ENCODE measurements at regions not wholly inside any gene's neighbourhood (a gene's known extent, or its start where the extent isn't known, plus 50 kb on each side); places are given as distances from the start of the nearest gene placed in this dataset.

- ATAC-seq (replicated peaks) (no peak), DNase-seq (no peak)
- H3K4me3 Mint-ChIP-seq = no peak overlapping the region
- no peaks in the 10 kb centered on the region for H3K36me3 Mint-ChIP-seq
- H3K27me3 Mint-ChIP-seq = peaks cover 0 to 16% of the 10 kb centered on the region in 2 donors
- H3K27ac Mint-ChIP-seq = no peak overlapping the region
- H3K9me3 Mint-ChIP-seq = no peaks in the 10 kb centered on the region
- no peaks in the 10 kb centered on the region for H3K4me1 Mint-ChIP-seq
These were observed 276.7 kb upstream of the TMEM161B start for GRCh38 chr5:88545338-88545737.

GRCh38 chr5:88544671-88545070 is 276.0 kb upstream of the TMEM161B start:
- DNase-seq (no peak), ATAC-seq (replicated peaks) (no peak)
- Mint-ChIP-seq H3K9me3 (no peaks in the 10 kb centered on the region), H3K27me3 (peaks cover 0 to 16% of the 10 kb centered on the region in 2 donors), H3K27ac (no peak overlapping the region), H3K4me1 (no peaks in the 10 kb centered on the region), H3K36me3 (no peaks in the 10 kb centered on the region), H3K4me3 (no peak overlapping the region)

- Mint-ChIP-seq H3K27me3 (peaks cover under 1 to 21% of the 10 kb centered on the region in 2 donors), H3K36me3 (no peaks in the 10 kb centered on the region), H3K4me3 (no peak overlapping the region), H3K27ac (no peak overlapping the region), H3K4me1 (no peaks in the 10 kb centered on the region), H3K9me3 (no peaks in the 10 kb centered on the region)
- DNase-seq (no peak), ATAC-seq (replicated peaks) (no peak)
These were observed 275.5 kb upstream of the TMEM161B start for GRCh38 chr5:88544136-88544645.

- no peak overlapping the region for H3K27ac Mint-ChIP-seq
- DNase-seq = no peak
- H3K9me3 Mint-ChIP-seq = no peaks in the 10 kb centered on the region
- no peaks in the 10 kb centered on the region for H3K36me3 Mint-ChIP-seq
- ATAC-seq (replicated peaks) = no peak
- H3K4me3 Mint-ChIP-seq = no peak overlapping the region
- no peaks in the 10 kb centered on the region for H3K4me1 Mint-ChIP-seq
- peaks cover 10 to 30% of the 10 kb centered on the region in 2 donors for H3K27me3 Mint-ChIP-seq
These were observed 274.1 kb upstream of the TMEM161B start for GRCh38 chr5:88542786-88543185.

- no peak overlapping the region for H3K4me3 Mint-ChIP-seq
- no peaks in the 10 kb centered on the region for H3K9me3 Mint-ChIP-seq
- H3K4me1 Mint-ChIP-seq = no peaks in the 10 kb centered on the region
- DNase-seq (no peak), ATAC-seq (replicated peaks) (no peak)
- H3K27me3 Mint-ChIP-seq = peaks cover 10 to 29% of the 10 kb centered on the region in 2 donors
- H3K36me3 Mint-ChIP-seq = no peaks in the 10 kb centered on the region
- no peak overlapping the region for H3K27ac Mint-ChIP-seq
These were observed 271.9 kb upstream of the TMEM161B start for GRCh38 chr5:88540471-88541115.

- H3K36me3 Mint-ChIP-seq = no peaks in the 10 kb centered on the region
- H3K27ac Mint-ChIP-seq = no peak overlapping the region
- H3K4me1 Mint-ChIP-seq = no peaks in the 10 kb centered on the region
- H3K9me3 Mint-ChIP-seq = no peaks in the 10 kb centered on the region
- ATAC-seq (replicated peaks) = no peak
- H3K4me3 Mint-ChIP-seq = no peak overlapping the region
- DNase-seq = no peak
- peaks cover 10 to 24% of the 10 kb centered on the region in 2 donors for H3K27me3 Mint-ChIP-seq
These were observed 271.2 kb upstream of the TMEM161B start for GRCh38 chr5:88539693-88540365.

- no peak overlapping the region for H3K27ac Mint-ChIP-seq
- no peak overlapping the region for H3K4me3 Mint-ChIP-seq
- ATAC-seq (replicated peaks) = no peak
- H3K36me3 Mint-ChIP-seq = no peaks in the 10 kb centered on the region
- peaks cover 10 to 16% of the 10 kb centered on the region in 2 donors for H3K27me3 Mint-ChIP-seq
- peaks cover 0 to under 1% of the 10 kb centered on the region in 2 donors for H3K9me3 Mint-ChIP-seq
- DNase-seq = no peak
- no peaks in the 10 kb centered on the region for H3K4me1 Mint-ChIP-seq
These were observed 270.4 kb upstream of the TMEM161B start for GRCh38 chr5:88539026-88539425.

- no peak overlapping the region for H3K4me3 Mint-ChIP-seq
- DNase-seq (no peak), ATAC-seq (replicated peaks) (no peak)
- H3K4me1 Mint-ChIP-seq = no peaks in the 10 kb centered on the region
- H3K27ac Mint-ChIP-seq = no peak overlapping the region
- no peaks in the 10 kb centered on the region for H3K36me3 Mint-ChIP-seq
- H3K27me3 Mint-ChIP-seq = peaks cover 22 to 26% of the 10 kb centered on the region in 2 donors
- H3K9me3 Mint-ChIP-seq = peaks cover 0 to 7% of the 10 kb centered on the region in 2 donors
These were observed 267.5 kb upstream of the TMEM161B start for GRCh38 chr5:88536146-88536545.

- no peaks in the 10 kb centered on the region for H3K4me1 Mint-ChIP-seq
- H3K36me3 Mint-ChIP-seq = no peaks in the 10 kb centered on the region
- H3K4me3 Mint-ChIP-seq = no peak overlapping the region
- no peaks in the 10 kb centered on the region for H3K9me3 Mint-ChIP-seq
- no peak overlapping the region for H3K27ac Mint-ChIP-seq
- no peak for ATAC-seq (replicated peaks)
- peaks cover 5 to 6% of the 10 kb centered on the region in 2 donors for H3K27me3 Mint-ChIP-seq
- DNase-seq = no peak
These were observed 256.3 kb upstream of the TMEM161B start for GRCh38 chr5:88524941-88525340.

- H3K27me3 Mint-ChIP-seq = peaks cover 11 to 15% of the 10 kb centered on the region in 2 donors
- H3K4me1 Mint-ChIP-seq = no peaks in the 10 kb centered on the region
- H3K4me3 Mint-ChIP-seq = no peak overlapping the region
- ATAC-seq (replicated peaks) (no peak), DNase-seq (no peak)
- no peaks in the 10 kb centered on the region for H3K36me3 Mint-ChIP-seq
- H3K27ac Mint-ChIP-seq = no peak overlapping the region
- H3K9me3 Mint-ChIP-seq = peaks cover 0 to 2% of the 10 kb centered on the region in 2 donors
These were observed 250.4 kb upstream of the TMEM161B start for GRCh38 chr5:88519066-88519465.

GRCh38 chr5:88518131-88519016 is 249.7 kb upstream of the TMEM161B start:
- Mint-ChIP-seq H3K36me3 (no peaks in the 10 kb centered on the region), H3K9me3 (peaks cover 0 to 2% of the 10 kb centered on the region in 2 donors)

GRCh38 chr5:88515881-88516819 is 247.5 kb upstream of the TMEM161B start:
- Mint-ChIP-seq H3K27ac (no peak overlapping the region), H3K4me1 (no peaks in the 10 kb centered on the region), H3K27me3 (peaks cover 15 to 21% of the 10 kb centered on the region in 2 donors), H3K36me3 (no peaks in the 10 kb centered on the region), H3K4me3 (no peak overlapping the region), H3K9me3 (peaks cover 0 to 2% of the 10 kb centered on the region in 2 donors)
- DNase-seq (no peak), ATAC-seq (replicated peaks) (no peak)

More at GRCh38 chr5:88518131-88519016, 249.7 kb upstream of the TMEM161B start:
- DNase-seq (no peak), ATAC-seq (replicated peaks) (no peak)
- H3K27me3 Mint-ChIP-seq = peaks cover 15 to 21% of the 10 kb centered on the region in 2 donors
- no peaks in the 10 kb centered on the region for H3K4me1 Mint-ChIP-seq
- no peak overlapping the region for H3K4me3 Mint-ChIP-seq
- no peak overlapping the region for H3K27ac Mint-ChIP-seq

GRCh38 chr5:88515068-88515467 is 246.4 kb upstream of the TMEM161B start:
- no peaks in the 10 kb centered on the region for H3K36me3 Mint-ChIP-seq
- H3K4me3 Mint-ChIP-seq = no peak overlapping the region
- ATAC-seq (replicated peaks) = no peak
- H3K9me3 Mint-ChIP-seq = peaks cover 0 to 2% of the 10 kb centered on the region in 2 donors
- DNase-seq = no peak
- no peaks in the 10 kb centered on the region for H3K4me1 Mint-ChIP-seq
- H3K27me3 Mint-ChIP-seq = peaks cover 11 to 15% of the 10 kb centered on the region in 2 donors
- H3K27ac Mint-ChIP-seq = no peak overlapping the region
